DND-41 (cell line): ENCODE measurements at regions not wholly inside any gene's neighbourhood (a gene's known extent, or its start where the extent isn't known, plus 50 kb on each side); places are given as distances from the start of the nearest gene placed in this dataset.

Experiments
- ATAC-seq: fragments of 200-7000 bp; cut with Tn5 transposase; 3 replicates; pipeline ENCODE4 v1.9.1; 2021; ENCODE audit warnings: low read depth; ENCODE audit not compliant: insufficient read depth
- DNase-seq: peaks from one replicate; pipeline ENCODE4 v3.0.0-alpha.2; 2020
- H2AFZ ChIP-seq: 2 replicates; pipeline ENCODE4 v1.6.0; 2012; ENCODE audit warnings: low read depth, low read length
- H3K27ac ChIP-seq: 2 replicates; pipeline ENCODE4 v1.5.1; 2012; ENCODE audit warnings: low read length, inconsistent platforms
- H3K27me3 ChIP-seq: fragments of 200-600 bp; sonication (generic); 2 replicates; pipeline ENCODE4 v1.6.0; 2012; ENCODE audit warnings: low read length, mild to moderate bottlenecking, inconsistent platforms; ENCODE audit not compliant: insufficient read depth, poor library complexity
- H3K36me3 ChIP-seq: 2 replicates; pipeline ENCODE4 v1.5.1; 2012; ENCODE audit warnings: low read length, inconsistent platforms; ENCODE audit not compliant: insufficient read depth
- H3K4me1 ChIP-seq: 2 replicates; pipeline ENCODE4 v1.5.1; 2012; ENCODE audit warnings: mild to moderate bottlenecking, low read length; ENCODE audit not compliant: insufficient read depth
- H3K4me2 ChIP-seq: 2 replicates; pipeline ENCODE4 v1.6.0; 2012; ENCODE audit warnings: mild to moderate bottlenecking, moderate library complexity, low read length, inconsistent platforms; ENCODE audit not compliant: insufficient read depth
- H3K4me3 ChIP-seq, 2 experiments: fragments of 200-600 bp in 1 of 2; shearing (Covaris generic) in 1 of 2; 2 replicates each; pipeline ENCODE4 v1.5.1; 2012 to 2016; ENCODE audit warnings: inconsistent platforms in 2 of 2, low read length in 2 of 2, mild to moderate bottlenecking in 2 of 2, low read depth in 1 of 2, moderate library complexity in 1 of 2
- H3K79me2 ChIP-seq: 2 replicates; pipeline ENCODE4 v1.6.0; 2012; ENCODE audit warnings: low read length, inconsistent platforms; ENCODE audit not compliant: insufficient read depth
- H3K9ac ChIP-seq: 2 replicates; pipeline ENCODE4 v1.6.0; 2012; ENCODE audit warnings: low read depth, mild to moderate bottlenecking, inconsistent platforms, low read length, moderate library complexity
- H3K9me3 ChIP-seq: 2 replicates; pipeline ENCODE4 v1.5.1; 2012; ENCODE audit warnings: low read length, moderate library complexity, mild to moderate bottlenecking, inconsistent platforms; ENCODE audit not compliant: insufficient read depth, severe bottlenecking
- H4K20me1 ChIP-seq: 2 replicates; pipeline ENCODE4 v1.6.0; 2012; ENCODE audit warnings: low read length; ENCODE audit not compliant: insufficient read depth
- EZH2 ChIP-seq: IDR thresholded peaks from 3 replicates; pipeline ENCODE4 v1.6.1; 2012; ENCODE audit warnings: borderline replicate concordance, low read depth, mild to moderate bottlenecking, moderate library complexity, low read length, inconsistent platforms; ENCODE audit not compliant: severe bottlenecking
- TF ChIP-seq, protein P1 (sequence below): IDR thresholded peaks from 2 replicates; pipeline ENCODE4 v1.5.1; 2012; ENCODE audit warnings: borderline replicate concordance, low read length, moderate library complexity, mild to moderate bottlenecking; ENCODE audit not compliant: poor library complexity, severe bottlenecking; ENCODE audit errors: extremely low read depth

- Histone ChIP-seq H3K4me3 (no peak overlapping the region), H3K27me3 (no peaks in the 10 kb centered on the region), H2AFZ (no peak overlapping the region), H3K9ac (no peak overlapping the region), H3K4me2 (no peak overlapping the region), H3K9me3 (peaks cover 2% of the 10 kb centered on the region), H3K79me2 (no peaks in the 10 kb centered on the region), H3K36me3 (no peaks in the 10 kb centered on the region), H3K4me1 (no peaks in the 10 kb centered on the region), H3K27ac (no peak overlapping the region), H4K20me1 (no peaks in the 10 kb centered on the region)
- no peak for ATAC-seq
- DNase-seq: no peak
- TF ChIP-seq EZH2: no peak
- TF ChIP-seq, protein P1, sequence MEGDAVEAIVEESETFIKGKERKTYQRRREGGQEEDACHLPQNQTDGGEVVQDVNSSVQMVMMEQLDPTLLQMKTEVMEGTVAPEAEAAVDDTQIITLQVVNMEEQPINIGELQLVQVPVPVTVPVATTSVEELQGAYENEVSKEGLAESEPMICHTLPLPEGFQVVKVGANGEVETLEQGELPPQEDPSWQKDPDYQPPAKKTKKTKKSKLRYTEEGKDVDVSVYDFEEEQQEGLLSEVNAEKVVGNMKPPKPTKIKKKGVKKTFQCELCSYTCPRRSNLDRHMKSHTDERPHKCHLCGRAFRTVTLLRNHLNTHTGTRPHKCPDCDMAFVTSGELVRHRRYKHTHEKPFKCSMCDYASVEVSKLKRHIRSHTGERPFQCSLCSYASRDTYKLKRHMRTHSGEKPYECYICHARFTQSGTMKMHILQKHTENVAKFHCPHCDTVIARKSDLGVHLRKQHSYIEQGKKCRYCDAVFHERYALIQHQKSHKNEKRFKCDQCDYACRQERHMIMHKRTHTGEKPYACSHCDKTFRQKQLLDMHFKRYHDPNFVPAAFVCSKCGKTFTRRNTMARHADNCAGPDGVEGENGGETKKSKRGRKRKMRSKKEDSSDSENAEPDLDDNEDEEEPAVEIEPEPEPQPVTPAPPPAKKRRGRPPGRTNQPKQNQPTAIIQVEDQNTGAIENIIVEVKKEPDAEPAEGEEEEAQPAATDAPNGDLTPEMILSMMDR: no peak
These were observed 178.9 kb upstream of the SOX9 start for GRCh38 chr17:71941920-71942319.

GRCh38 chr17:71942626-71943025, 178.2 kb upstream of the SOX9 start:
- Histone ChIP-seq H3K36me3 (no peaks in the 10 kb centered on the region), H4K20me1 (no peaks in the 10 kb centered on the region), H3K9ac (no peak overlapping the region), H3K4me1 (no peaks in the 10 kb centered on the region), H2AFZ (no peak overlapping the region), H3K4me3 (no peak overlapping the region), H3K27ac (no peak overlapping the region), H3K9me3 (peaks cover 2% of the 10 kb centered on the region), H3K79me2 (no peaks in the 10 kb centered on the region), H3K4me2 (no peak overlapping the region), H3K27me3 (no peaks in the 10 kb centered on the region)
- TF ChIP-seq EZH2: no peak
- TF ChIP-seq, protein P1: no peak
- no peak for DNase-seq
- no peak for ATAC-seq

DNA sequence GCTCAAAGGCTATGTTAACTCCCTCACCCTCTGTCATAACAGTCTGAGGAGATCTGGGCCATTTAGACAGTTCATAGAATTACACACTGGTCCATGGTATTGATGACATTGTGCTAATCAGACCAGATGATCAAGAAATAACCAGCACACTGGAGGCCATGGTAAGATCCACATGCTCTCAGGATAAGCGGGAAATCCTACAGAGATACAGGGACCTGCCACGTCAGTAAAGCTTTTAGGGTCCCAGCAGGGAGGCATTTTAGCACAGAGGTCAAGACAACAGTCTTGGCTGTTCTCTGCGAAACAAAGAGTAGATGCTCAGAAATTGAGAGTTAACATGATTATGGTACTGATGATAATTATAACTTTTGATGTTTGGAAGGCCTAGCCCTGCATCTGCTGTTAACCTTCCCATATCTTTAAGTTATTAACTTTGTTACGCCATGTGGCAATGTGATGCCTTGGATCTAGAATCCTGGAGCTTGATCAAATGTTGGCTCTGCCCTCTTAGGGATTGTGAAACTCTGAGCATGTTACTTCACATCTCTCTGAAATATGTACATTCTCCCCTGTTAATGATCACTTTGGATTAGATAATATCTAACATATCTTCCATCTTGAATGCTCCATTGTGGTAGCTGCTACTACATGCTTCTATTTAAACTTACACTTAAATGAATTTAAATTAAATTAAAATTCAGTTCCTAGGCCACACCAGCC, 172.0 kb upstream of the SOX9 start:
- Histone ChIP-seq H3K79me2 (no peaks in the 10 kb centered on the region), H3K4me3 (no peak overlapping the region), H2AFZ (no peak overlapping the region), H3K27me3 (no peaks in the 10 kb centered on the region), H3K36me3 (no peaks in the 10 kb centered on the region), H4K20me1 (no peaks in the 10 kb centered on the region), H3K4me1 (no peaks in the 10 kb centered on the region), H3K4me2 (no peak overlapping the region), H3K9me3 (peaks cover 2% of the 10 kb centered on the region), H3K27ac (no peak overlapping the region), H3K9ac (no peak overlapping the region)
- no peak for TF ChIP-seq EZH2
- TF ChIP-seq, protein P1: no peak
- ATAC-seq (no peak), DNase-seq (no peak)
